Adrenal gland (tissue), 5 donors: ENCODE measurements at regions not wholly inside any gene's neighbourhood (a gene's known extent, or its start where the extent isn't known, plus 50 kb on each side); places are given as distances from the start of the nearest gene placed in this dataset.

Experiments
- POLR2A ChIP-seq, 2 donors: fragments of 450-650 bp; IDR thresholded peaks; one replicate each; pipeline ENCODE4 v1.6.1; 2017; ENCODE audit warnings: antibody characterized with exemption in 2 of 2, mild to moderate bottlenecking in 2 of 2, moderate library complexity in 1 of 2
- TF ChIP-seq, protein P1 (sequence below), 6 experiments: fragments of 450-650 bp in 4 of 6; fragments of 200-600 bp in 2 of 6; sonication (generic) in 1 of 6; IDR thresholded peaks; 1 replicate in 5 of 6; 2 replicates in 1 of 6; pipeline versions ENCODE4 v1.5.1 to v1.8.0; 2016 to 2021; ENCODE audit warnings: antibody characterized with exemption in 6 of 6, mild to moderate bottlenecking in 2 of 6, moderate library complexity in 1 of 6
- donor health status: DM: no; HTN: no; CAD: no.

DNA sequence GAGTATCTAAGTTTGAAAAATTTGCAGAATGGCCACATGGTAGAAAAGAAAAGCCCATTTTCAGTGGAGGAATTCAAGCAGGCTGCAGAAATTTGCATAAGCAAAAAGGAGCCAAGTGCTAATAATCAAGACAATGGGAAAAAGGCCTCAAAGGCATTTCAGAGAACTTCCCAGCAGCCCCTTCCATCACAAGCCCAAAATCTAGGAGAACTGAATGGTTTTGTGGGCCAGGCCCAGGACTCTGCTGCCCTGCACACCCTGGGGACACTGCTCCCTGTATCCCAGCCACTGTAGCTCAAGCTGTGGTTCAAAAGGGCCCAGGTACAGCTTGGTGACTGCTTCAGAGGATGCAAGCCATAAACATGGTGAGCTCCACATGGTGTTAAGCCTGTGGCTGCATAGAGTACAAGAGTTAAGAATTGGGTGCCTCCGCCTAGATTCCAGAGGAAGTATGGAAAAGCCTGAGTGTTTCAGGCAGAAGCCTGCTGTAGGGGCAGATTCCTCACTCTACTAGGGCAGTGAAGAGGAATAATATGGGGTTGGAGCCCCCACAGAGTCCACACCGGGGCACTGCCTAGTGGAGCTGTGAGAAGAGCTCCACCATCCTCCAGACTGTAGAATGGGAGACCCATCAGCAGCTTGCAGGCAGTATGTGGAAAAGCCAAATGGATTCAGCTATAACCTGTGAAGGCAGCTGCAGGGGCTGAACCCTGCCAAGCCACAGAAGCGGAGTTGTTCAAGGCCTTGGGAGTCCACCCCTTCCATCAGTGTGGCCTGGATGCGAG lies 720.7 kb upstream of the CTNND2 start:
- TF ChIP-seq, protein P1, sequence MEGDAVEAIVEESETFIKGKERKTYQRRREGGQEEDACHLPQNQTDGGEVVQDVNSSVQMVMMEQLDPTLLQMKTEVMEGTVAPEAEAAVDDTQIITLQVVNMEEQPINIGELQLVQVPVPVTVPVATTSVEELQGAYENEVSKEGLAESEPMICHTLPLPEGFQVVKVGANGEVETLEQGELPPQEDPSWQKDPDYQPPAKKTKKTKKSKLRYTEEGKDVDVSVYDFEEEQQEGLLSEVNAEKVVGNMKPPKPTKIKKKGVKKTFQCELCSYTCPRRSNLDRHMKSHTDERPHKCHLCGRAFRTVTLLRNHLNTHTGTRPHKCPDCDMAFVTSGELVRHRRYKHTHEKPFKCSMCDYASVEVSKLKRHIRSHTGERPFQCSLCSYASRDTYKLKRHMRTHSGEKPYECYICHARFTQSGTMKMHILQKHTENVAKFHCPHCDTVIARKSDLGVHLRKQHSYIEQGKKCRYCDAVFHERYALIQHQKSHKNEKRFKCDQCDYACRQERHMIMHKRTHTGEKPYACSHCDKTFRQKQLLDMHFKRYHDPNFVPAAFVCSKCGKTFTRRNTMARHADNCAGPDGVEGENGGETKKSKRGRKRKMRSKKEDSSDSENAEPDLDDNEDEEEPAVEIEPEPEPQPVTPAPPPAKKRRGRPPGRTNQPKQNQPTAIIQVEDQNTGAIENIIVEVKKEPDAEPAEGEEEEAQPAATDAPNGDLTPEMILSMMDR (IDR thresholded peaks at IDR 0.05): no peak
- TF ChIP-seq POLR2A (IDR thresholded peaks at IDR 0.05): no peak
